ENCODE measurements at regions not wholly inside any gene's neighbourhood (a gene's known extent, or its start where the extent isn't known, plus 50 kb on each side); places are given as distances from the start of the nearest gene placed in this dataset.
"Not testable (repeated sequence)": the region's sequence is repeated elsewhere in the genome, so short reads cannot be mapped to it uniquely, and the experiment has no call there.

DNA sequence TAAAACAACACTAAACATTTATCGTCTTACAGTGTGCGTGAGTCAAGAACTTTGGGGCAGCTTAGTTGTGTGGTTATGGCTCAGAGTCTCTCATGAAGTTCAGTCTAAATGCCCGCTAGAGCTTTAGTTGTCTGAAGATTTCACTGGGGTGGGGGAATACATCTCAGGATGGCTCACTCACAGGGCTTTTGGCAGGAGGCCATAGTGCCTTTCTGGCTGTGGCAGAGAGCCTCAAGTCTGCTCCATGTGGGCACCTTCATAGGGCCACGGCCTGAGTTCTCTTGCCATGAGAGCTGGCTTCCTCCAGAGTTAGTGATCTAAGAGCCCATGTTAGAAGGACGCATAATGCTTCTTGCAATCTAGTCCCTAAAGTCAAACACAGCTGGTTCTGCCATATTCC is 258.8 kb upstream of the NUDT12 start:
- DNase-seq, result no peak

DNA sequence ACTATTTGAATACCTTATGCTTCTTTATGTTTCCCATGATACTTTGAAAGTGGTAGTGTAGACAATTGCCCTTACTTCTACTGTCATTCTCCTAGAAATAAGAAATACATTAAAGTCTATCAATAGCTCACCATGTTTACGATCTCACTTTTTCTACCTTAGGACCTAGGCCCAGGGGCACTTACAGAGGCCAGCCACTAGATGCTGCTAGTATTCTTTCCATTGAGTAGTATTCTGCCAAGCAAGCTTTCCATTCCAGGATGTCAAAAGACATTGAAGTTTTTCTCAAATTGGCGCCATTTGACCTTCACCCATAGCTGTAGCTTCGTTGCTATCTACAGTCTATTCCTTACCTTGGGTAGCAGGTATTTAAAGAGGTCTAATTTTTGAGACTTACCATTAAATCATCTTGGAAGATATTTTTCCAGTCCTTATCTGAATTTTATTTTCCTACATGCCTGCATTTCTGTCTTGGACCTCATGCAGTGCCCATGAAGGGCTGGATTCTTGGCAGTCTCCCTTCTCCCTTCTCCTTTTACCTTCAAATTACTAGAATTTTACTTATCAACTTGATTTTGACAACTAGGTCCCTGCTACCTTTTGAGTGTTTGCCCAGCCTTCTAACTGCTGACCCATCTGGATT is 246.0 kb upstream of the NUDT12 start:
- peak; percentile 8 for DNase-seq

DNA sequence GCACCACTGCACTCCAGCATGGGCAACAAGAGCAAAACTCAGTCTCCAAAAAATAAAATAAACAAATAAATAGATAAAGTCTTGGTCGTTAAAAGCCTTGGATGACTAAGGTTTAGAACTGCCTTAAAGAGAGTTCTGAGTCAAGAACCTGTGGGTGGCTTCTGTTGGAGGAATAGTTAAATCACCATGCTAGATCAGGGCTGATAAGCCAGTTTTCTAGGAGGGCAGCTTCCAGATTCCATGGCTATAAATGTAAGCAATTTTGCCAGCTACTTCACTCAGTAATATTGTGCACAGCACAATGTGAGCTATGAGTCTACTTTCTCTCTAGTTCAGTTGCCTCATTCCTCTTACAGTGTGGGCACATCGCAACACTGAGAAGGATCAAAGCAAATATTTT is 242.1 kb upstream of the NUDT12 start:
- no peak for DNase-seq

DNA sequence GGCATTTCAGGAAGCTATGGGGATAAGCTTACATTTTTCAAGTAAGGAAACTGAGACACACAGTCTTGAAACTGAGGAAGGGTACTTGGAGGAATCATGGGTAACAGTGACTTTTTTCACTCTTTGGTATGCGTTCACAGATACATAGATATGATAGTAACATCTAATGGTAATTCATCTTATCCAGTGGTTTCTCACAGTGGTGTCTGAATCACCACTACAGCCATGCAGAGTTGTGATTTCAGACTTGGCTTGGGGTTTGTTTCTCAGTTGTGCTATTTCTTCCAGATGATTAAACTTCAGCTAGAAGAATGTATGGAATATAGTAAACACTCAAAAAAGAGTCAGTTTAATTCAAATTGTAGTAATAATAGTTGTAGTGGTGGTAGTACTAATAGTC is 239.1 kb upstream of the NUDT12 start:
- no peak for DNase-seq

DNA sequence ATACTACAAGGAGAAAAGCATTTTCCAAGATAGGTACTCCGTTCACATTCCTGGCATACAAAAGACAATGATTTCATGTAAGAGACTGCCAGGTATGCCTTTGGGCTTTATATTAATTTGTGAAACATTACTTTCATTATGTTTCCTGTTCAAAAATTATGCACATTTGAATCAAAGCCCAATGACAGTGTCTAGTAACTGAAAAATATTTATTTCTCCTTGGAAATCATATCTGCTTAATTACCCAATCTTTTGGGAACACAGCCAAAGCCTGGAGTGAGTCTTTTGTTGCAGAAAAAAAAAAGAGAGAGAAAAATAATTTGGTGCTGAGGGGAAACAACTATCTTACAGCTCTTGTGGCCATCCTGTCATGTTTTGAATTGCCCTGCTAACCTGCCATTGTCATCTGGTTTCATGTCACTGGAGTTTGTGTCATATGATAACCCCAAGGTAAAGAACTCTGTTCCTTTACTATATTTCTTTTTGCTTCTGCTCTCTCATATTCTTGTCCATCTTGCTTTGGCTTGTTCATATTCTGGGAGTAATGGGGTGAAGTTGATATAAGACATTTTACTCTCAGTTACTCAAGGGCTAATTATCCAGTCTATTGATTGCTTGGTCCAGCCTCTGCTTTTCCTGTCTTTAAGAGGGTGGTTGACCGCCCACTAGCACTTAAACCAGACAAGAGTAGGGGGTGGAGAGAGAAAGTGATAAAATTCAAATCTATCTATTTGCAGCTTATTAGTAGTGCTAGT is 238.3 kb upstream of the NUDT12 start:
- no peak for DNase-seq

DNA sequence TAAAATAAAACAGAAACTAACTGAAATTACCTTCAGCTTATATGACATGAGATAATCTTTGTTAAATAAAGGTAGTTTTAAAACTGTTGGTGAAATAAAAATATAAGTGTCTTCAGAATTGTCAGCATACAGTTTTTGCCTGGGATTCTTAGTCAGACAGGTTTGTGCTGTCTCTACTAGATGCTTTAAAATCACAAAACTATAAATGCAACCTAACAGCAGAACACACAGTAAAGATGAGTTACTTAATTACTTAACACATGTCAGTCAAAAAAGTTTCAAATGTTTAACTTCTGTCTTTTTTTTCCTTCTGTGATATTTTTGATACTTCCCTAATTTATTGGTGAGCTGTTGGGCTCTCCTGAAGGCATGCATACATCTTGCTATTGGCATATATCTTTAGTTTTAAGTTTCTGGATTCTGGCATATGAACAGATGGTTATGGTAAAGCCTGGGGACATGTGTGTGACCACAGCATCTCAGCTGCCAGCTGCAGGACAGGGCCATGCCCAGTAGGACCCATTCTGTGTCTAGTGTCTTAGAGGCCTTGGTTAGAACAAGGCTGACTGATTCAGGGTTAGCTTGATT is 231.1 kb upstream of the NUDT12 start:
- no peak for DNase-seq

DNA sequence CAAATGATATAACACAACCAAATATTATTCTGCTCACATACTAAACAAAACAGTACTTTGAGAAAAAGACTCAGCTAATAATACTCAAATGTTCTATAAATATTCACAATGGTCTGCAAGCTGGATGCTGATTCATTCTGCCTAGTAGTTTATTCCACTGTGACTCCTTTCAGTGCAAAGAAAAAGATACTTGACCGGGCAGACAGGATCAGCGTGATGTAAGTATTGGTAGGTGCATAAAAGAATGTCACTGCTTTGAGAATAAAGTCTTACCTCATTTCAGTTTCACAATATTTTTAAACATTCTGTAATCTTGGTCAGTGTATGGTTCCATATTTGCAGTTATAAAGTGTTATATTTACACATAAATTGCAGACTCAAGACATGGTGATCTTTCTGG is 223.0 kb upstream of the NUDT12 start:
- no peak for DNase-seq

DNA sequence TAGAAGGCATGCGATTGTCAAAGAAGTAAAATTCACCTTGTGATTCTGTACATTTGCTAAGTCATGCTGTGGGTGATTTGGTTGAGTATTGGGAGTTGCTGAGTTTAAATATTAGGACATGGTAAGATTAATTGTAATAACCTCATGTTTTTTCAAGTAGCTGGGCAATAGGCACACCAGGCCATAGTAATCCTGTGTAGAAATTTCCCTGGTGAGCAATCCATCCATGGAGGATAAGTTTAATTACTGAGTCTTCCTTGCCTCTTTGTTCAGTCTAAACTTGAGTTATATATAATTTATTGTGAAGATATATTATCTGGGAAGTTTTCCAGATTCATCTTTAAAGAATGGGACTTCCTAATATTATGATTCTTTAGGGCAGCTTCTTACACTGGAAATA is 221.1 kb upstream of the NUDT12 start:
- no peak for DNase-seq

DNA sequence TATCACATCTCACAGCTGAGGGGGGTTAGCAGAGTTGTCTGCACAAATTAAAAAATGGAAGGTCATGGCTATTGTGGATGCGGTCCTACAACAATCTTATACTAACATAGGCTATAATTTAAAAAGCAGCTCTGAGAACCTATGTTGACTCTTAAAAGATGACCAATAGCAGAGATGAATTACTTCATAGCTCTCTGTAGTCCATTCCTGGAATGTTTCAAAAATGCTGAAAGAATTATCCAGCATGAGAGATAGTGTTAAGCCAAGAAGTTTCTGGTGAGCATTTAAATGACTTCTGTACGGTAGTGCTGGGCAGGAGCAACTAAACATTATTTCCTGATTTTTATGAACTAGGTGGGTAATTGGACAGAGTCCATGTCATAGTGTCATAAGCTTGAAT is 218.2 kb upstream of the NUDT12 start:
- no peak for DNase-seq

DNA sequence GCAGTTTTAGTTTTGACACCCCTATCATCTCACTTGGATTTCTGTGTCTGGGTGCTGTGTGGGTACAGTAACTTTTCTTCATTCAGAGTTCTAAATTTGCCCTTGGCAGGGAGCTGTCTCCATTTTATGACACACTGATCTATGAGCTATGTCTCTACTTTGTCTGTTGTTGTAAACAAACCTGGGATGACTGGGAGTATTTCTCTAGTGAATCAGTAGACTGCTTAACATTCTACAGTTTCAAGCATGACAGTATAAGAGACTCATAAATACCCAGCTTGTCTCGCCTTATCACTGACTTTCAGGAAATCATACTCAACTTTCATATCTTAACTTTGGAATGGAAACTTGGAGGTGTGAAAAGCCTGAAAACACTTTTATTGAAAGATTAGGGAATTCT is 212.1 kb upstream of the NUDT12 start:
- no peak for DNase-seq

DNA sequence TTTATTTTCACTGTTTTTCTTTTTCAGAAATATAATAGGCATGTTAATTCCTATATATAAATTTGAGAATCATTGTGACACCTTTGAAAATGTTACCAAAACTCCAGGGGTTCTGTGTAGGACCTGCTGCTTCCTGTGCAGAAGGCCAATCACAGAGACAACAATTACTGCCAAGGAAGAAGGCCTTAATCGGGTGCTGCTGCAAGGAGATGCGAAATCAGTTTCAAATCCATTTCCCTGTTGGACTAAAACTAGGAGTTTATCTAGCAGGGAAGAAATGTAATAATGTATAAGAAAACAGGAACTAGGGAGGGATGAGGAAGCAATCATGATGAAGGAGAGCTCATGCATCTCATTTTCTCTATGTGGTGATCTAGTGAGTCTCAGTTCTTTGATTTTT is 209.7 kb upstream of the NUDT12 start:
- DNase-seq, result no peak

DNA sequence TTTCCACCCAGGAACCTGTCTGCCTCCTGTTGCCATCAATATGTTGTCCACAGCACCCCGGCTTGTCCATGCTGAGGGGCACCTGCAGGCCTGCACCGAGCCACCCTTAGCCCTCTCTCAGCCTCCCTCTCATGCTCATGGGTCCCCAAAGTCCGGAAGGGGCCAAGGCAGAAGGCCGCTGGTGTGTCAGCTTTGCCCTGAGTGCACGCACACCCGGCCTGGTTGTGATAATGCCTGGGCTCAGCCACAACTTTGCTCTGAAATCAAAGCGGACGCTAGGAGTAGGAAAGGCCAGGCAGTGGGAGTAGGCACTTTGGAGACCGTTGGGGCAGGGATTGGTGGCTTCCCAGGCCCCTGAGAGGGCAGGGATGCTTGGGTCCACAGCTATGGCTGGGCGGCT is 201.8 kb upstream of the NUDT12 start:
- no peak for DNase-seq

DNA sequence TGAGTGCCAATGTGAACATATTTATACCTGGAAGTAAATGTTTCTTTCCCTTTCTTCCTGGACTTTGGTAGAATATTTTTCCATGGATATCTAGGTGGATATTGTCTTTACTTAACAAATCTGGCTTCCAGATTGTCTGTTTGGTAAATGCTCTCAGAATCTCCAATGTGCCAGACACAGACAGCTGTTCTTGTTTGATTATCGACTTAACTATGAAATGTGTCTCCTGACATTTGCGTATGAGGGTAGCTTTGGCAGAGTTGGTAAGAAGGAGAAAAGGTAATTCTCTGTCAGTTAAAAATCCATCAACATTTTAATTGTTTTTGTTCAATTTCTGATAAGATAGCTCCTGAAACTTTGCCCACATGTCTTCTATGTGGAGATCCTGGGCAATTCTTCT is 196.4 kb upstream of the NUDT12 start:
- no peak for DNase-seq

DNA sequence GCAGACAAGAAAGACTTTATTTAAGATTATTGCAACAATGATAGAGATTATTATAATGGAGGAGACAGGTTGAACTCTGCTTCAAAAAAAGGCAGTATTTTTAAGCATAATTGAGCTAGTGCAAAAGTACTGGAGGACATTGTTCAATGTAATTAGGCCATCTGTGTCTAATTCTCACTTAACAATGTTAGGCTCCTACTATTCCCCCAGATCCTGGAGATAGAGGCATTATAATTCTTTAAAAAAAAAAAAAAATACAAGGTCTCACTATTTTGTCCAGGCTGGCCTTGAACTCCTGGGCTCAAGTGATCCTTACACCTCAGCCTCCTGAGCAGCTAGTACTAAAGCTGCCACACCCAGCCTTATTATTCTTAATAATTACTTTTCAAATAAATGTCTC is 193.4 kb upstream of the NUDT12 start:
- DNase-seq, result no peak

DNA sequence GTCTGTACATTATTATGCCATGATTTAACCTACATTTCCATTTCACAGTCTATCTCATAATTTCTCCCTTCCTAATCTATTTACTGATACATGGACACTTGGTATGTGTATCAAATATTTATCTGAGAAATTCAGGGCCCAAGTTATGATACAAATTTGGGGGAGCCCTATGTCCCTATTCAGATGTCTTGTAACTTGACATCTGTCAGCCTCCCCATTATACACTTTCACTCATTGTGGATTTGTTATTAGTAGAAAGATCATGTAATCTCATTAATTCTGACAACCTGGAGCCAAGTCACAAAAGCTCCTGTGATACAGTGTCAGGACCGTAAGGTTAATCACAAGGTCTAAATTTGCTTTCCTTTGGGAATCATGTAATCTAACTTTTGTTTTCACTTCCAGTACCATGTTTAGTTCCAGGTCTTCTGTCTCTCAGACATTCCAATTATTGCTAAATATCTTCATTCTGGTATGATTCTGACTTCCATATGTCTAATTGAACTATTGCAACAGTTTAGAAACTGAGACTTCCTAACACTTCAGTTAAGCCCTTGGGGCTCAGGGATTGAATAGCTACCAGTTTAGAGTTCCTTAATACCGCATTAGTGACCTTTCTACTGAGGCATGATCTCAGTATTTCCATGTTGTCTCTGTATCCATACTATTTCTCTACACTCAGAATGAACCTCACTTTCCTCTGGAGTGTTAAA is 182.9 kb upstream of the NUDT12 start:
- no peak for DNase-seq

DNA sequence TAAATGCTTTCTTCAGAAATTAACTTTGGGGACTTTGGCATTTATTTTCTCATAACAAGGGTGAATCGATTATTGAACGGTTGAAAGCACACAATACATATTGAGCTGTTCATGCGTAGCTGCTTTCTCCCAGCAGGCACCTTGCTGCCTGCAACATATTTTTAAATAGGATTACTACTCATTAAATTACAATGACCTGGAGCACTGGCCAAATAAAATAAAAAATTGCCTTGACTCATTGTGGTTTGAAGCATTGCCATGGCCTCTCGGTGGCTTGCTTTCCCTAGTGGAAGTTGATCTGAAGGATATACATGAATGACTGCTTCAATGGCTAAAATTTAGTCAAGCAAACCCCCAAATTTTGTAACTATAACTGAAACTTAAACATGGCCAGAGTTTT is 181.6 kb upstream of the NUDT12 start:
- no peak for DNase-seq

DNA sequence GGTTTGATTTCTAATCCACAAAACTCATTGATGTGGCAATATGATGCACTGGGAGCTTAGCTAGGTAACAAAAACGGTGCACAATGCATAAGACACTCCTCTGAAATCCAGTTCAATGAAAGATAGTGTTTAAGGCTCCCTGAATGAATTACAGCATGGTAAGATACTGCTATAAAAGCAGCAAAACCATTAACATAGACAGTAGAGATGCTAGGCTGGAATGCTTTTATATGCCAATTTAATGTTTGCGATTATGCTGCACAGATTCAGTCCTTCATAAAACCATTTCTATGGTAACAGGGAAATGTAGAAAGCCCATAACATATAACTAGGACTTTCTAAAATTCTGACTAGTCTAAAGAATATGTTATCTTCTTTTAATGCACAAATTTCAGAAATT is 180.8 kb upstream of the NUDT12 start:
- no peak for DNase-seq

DNA sequence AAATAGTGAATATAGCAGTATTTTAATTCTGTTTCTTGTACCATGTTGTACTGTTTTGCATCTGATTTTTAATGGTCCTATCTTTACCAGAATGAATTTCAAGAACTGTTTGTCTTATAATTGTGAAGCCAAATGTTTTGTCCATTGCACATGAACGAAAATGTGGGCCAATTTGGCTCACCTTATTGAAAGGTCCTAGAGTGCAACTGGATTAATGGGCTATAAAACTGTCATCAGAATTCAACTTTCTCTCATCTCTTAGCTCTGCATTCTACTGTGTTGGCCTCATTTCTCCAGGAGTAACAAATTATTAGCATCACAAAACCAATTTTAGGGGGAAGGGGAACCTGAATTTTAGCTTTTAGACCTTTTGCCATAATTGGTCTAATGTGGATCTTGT is 179.4 kb upstream of the NUDT12 start:
- no peak for DNase-seq

DNA sequence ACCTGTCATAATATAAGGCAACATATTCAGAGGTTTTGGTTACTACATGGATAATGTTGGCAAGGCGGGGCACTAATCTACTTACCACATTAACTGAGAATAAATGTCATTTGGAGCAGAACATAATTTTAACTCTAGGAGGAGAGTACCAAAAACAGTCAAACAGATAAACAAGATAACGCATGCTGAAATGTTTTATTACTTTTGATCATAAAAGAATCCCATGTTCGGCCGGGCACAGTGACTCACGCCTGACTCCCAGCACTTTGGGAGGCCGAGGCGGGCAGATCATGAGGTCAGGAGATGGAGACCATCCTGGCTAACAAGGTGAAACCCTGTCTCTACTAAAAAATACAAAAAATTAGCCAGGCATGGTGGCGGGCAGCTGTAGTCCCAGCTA is 173.8 kb upstream of the NUDT12 start:
- DNase-seq, result not testable (repeated sequence)

DNA sequence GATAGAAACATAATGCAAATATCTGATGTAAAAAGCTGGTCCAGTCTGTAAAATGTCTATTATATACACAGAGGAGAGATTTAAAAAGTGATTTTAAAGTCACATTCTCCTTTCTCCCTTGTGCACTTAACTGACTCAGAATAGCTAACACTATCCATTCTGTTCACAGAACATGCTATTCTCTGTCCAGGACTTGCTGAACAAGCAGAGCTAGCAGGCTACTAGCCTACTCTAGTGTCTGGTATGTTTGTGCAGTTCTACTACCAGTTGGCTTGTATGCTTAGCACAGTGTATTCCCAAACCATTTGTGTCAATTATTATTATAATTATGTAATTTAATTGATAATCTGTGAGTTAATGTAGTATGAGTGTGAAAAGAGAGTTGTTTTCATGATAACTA is 161.7 kb upstream of the NUDT12 start:
- DNase-seq, result no peak

DNA sequence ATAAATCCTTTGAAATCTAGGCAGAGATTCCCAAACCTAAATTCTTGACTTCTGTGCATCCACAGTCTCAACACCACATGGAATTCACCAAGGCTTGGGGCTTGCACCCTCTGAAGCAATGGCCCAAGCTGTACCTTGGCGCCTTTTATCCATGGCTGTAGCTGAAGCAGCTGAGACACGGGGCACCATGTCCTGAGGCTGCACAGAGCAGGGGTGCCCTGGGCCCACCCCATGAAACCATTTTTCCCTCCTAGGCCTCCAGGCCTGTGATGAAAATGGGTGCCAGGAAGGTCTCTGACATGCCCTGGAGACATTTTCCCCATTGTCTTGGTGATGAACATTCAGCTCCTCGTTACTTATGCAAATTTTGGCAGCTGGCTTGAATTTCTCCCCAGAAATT is 158.6 kb upstream of the NUDT12 start:
- DNase-seq, result no peak

DNA sequence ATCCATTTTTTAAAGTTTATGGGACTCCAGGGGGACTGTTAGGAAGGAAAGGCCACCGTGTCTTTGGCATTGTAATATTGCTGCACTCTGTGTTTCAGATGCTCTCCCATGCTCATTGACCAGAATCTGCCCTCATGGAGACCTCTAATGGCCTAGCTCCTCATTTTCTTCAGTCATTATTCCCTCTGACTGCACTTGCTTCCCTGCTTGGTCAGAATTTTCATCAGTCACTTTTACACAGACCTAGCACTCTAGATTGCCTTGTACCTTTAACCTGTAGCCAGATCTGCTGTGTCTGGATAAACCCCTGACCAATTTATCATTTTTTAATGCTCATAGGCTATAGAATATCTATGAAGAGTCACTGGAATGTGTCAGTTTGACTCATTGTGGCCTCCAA is 155.5 kb upstream of the NUDT12 start:
- DNase-seq, result no peak

DNA sequence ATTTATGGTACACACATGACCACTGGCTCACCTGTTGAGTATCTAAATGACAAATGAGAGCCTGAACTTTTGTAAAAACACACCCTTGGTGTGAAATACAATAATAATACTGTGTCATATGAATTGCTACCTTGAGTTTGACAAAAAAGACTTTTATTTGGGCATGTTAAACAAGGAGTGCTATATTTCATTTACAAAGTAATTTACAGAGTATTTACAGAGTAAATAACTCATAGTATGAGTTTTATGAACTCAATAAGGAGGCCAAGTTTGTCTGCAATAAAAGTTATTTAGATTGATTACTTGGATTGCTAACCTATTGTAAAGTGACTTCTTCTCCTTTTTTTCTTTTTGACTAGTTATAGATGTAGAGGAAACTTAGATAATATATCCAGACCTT is 146.0 kb upstream of the NUDT12 start:
- DNase-seq, result no peak

Data from GDM1 (cell line).